ENCODE measurements at regions not wholly inside any gene's neighbourhood (a gene's known extent, or its start where the extent isn't known, plus 50 kb on each side); places are given as distances from the start of the nearest gene placed in this dataset.

DNA sequence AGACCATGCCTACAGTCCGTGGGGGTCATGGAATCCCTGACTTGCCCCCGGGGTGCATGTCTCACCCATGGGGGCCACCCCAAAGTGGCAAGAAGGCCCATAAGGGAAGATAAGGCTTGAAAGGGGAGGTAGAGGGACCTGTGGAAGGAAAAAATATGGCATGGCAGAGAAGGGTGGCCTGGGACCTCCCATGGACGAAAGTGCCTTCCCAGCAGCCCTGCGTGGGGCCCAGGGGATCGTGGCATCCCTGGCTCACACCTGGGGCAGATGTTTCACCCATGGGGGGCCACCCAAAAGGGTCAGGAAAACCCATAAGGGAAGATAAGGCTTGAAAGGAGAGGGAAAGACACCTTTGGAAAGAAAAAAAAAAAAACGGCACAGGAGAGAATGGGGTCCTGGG, 264.6 kb downstream of the ALG10 start:
- TF ChIP-seq, protein P1, sequence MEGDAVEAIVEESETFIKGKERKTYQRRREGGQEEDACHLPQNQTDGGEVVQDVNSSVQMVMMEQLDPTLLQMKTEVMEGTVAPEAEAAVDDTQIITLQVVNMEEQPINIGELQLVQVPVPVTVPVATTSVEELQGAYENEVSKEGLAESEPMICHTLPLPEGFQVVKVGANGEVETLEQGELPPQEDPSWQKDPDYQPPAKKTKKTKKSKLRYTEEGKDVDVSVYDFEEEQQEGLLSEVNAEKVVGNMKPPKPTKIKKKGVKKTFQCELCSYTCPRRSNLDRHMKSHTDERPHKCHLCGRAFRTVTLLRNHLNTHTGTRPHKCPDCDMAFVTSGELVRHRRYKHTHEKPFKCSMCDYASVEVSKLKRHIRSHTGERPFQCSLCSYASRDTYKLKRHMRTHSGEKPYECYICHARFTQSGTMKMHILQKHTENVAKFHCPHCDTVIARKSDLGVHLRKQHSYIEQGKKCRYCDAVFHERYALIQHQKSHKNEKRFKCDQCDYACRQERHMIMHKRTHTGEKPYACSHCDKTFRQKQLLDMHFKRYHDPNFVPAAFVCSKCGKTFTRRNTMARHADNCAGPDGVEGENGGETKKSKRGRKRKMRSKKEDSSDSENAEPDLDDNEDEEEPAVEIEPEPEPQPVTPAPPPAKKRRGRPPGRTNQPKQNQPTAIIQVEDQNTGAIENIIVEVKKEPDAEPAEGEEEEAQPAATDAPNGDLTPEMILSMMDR (IDR thresholded peaks at IDR 0.05; ENCODE audit: partially characterized antibody, unreplicated experiment) = no peak
- Mint-ChIP-seq H3K9me3 (ENCODE audit: unreplicated experiment) (peaks cover 17% of the 10 kb centered on the region), H3K27ac (ENCODE audit: unreplicated experiment) (no peak overlapping the region), H3K4me1 (ENCODE audit: low read depth, unreplicated experiment) (no peaks in the 10 kb centered on the region), H3K27me3 (ENCODE audit: unreplicated experiment) (peaks cover 8% of the 10 kb centered on the region), H3K36me3 (ENCODE audit: unreplicated experiment) (no peaks in the 10 kb centered on the region), H3K4me3 (ENCODE audit: unreplicated experiment) (no peak overlapping the region)
- DNase-seq = no peak

DNA sequence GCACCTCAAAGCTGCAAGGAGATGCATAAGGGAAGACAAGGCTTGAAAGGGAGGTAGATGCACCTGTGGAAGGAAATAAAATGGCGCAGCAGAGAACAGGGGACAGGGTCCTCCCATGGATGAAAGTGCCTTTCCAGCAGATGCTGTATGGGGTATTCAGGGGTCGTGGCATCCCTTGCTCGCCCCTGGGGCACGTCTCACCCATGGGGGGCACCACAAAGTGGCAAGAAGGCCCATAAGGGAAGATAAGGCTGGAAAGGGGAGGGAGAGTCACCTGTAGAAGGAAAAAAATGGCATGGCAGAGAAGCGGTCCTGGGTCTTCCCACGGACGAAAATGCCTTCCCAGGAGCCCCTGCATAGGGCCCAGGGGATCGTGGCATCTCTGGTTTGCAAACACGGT, 265.1 kb downstream of the ALG10 start:
- Mint-ChIP-seq H3K4me1 (ENCODE audit: low read depth, unreplicated experiment) (no peaks in the 10 kb centered on the region), H3K36me3 (ENCODE audit: unreplicated experiment) (no peaks in the 10 kb centered on the region), H3K27ac (ENCODE audit: unreplicated experiment) (no peak overlapping the region), H3K9me3 (ENCODE audit: unreplicated experiment) (peaks cover 17% of the 10 kb centered on the region), H3K27me3 (ENCODE audit: unreplicated experiment) (peaks cover 8% of the 10 kb centered on the region), H3K4me3 (ENCODE audit: unreplicated experiment) (no peak overlapping the region)
- TF ChIP-seq, protein P1 (IDR thresholded peaks at IDR 0.05; ENCODE audit: partially characterized antibody, unreplicated experiment) = no peak
- no peak for DNase-seq

DNA sequence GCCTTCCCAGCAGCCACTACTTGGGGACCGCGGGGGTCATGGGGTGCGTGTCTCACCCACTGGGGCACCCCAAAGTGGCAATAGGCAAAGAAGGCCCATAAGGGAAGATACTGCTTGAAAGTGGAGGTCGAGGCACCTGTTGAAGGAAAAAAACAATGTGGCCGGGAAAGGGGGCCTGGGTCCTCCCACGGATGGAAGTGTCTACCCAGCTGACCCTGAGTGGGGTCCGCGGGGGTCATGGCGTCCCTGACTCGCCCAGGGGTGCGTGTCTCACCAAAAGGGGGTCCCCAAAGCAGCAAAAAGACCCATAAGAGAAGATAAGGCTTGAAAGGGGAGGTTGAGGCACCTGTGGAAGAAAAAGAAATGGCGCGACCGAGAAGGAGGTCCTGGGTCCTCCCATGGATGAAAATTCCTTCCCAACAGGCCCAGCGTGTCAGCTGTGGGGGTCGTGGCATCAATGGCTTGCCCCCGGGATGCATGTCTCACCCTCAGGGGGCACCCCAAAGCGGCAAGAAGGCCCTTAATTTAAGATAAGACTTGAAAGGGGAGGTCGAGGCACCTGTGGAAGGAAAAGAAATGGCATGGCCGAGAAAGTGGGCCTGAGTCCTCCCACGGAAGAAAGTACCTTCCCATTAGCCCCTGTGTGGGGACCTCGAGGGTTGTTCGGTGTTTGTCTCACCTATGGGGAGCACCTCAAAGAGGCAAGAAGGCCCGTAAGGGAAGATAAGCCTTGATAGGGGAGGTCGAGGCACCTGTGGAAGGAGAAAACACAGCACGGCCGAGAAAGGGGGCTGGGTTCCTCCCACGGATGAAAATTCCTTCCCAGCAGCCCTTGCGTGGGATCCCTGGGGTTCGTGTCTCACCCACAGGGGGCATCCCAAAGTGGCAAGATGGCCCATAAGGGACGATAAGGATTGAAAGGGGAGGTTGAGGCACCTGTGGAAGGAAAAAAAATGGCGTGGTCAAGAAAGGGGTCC, 266.0 kb downstream of the ALG10 start:
- no peak overlapping the region for H3K4me3 Mint-ChIP-seq (ENCODE audit: unreplicated experiment)
- no peak overlapping the region for H3K27ac Mint-ChIP-seq (ENCODE audit: unreplicated experiment)
- H3K4me1 Mint-ChIP-seq (ENCODE audit: low read depth, unreplicated experiment) = no peaks in the 10 kb centered on the region
- H3K9me3 Mint-ChIP-seq (ENCODE audit: unreplicated experiment) = peaks cover 24% of the 10 kb centered on the region
- H3K27me3 Mint-ChIP-seq (ENCODE audit: unreplicated experiment) = peaks cover 10% of the 10 kb centered on the region
- TF ChIP-seq, protein P1 (IDR thresholded peaks at IDR 0.05; ENCODE audit: partially characterized antibody, unreplicated experiment) = no peak
- DNase-seq = no peak
- H3K36me3 Mint-ChIP-seq (ENCODE audit: unreplicated experiment) = no peaks in the 10 kb centered on the region

GRCh38 chr12:34288963-34289345, 266.7 kb downstream of the ALG10 start:
- Mint-ChIP-seq H3K4me1 (ENCODE audit: low read depth, unreplicated experiment) (no peaks in the 10 kb centered on the region), H3K27ac (ENCODE audit: unreplicated experiment) (no peak overlapping the region), H3K9me3 (ENCODE audit: unreplicated experiment) (peaks cover 30% of the 10 kb centered on the region)

More at GRCh38 chr12:34288963-34289345, 266.7 kb downstream of the ALG10 start:
- no peak for DNase-seq
- Mint-ChIP-seq H3K36me3 (ENCODE audit: unreplicated experiment) (no peaks in the 10 kb centered on the region), H3K4me3 (ENCODE audit: unreplicated experiment) (no peak overlapping the region), H3K27me3 (ENCODE audit: unreplicated experiment) (peaks cover 11% of the 10 kb centered on the region)
- TF ChIP-seq, protein P1 (IDR thresholded peaks at IDR 0.05; ENCODE audit: partially characterized antibody, unreplicated experiment) = no peak
